SK-N-SH (cell line): ENCODE measurements at regions not wholly inside any gene's neighbourhood (a gene's known extent, or its start where the extent isn't known, plus 50 kb on each side); places are given as distances from the start of the nearest gene placed in this dataset.
"Not testable (repeated sequence)": the region's sequence is repeated elsewhere in the genome, so short reads cannot be mapped to it uniquely, and the experiment has no call there.

ENCODE experiments used
- CTCF ChIA-PET: fragments of 300-600, 350-600 bp; formaldehyde crosslinking; extraction: SDS; loops from one replicate; lab custom pipeline; 2021; lab: Yijun Ruan, JAX
- POLR2A ChIA-PET: fragments of 350-600 bp; sonication (Branson Sonifier 250); formaldehyde crosslinking; extraction: SDS; loops from one replicate; lab custom pipeline; 2020; ENCODE audit warnings: antibody characterized with exemption, inconsistent platforms; lab: Yijun Ruan, JAX
- DNase-seq: peaks from one replicate; pipeline ENCODE4 v3.0.0; 2012
- H2AFZ ChIP-seq: fragments of 200-600 bp; sonication (generic); 2 replicates; pipeline ENCODE4 v1.8.1; 2016; ENCODE audit warnings: antibody characterized with exemption, mild to moderate bottlenecking, low read depth
- H3F3A ChIP-seq: fragments of 200-600 bp; sonication (generic); replicated peaks from 2 replicates; pipeline ENCODE3; 2016; ENCODE audit warnings: antibody characterized with exemption, mild to moderate bottlenecking; ENCODE audit not compliant: insufficient read depth
- H3K27ac ChIP-seq, 2 experiments: fragments of 200-500 bp in 1 of 2; fragments of 200-600 bp in 1 of 2; sonication (Bioruptor generic) in 1 of 2; sonication (generic), shearing (Covaris generic) in 1 of 2; 2 replicates each; pipeline versions ENCODE4 v1.5.1 to v1.6.1; 2014 to 2016; ENCODE audit warnings: low read depth in 2 of 2, inconsistent platforms in 1 of 2, low read length in 1 of 2, mild to moderate bottlenecking in 1 of 2, mixed read lengths in 1 of 2
- H3K27me3 ChIP-seq: fragments of 200-600 bp; sonication (generic), shearing (Covaris generic); 2 replicates; pipeline ENCODE4 v1.6.1; 2016; ENCODE audit warnings: mixed run types; ENCODE audit not compliant: insufficient read depth
- H3K36me3 ChIP-seq, 2 experiments: fragments of 200-500 bp in 1 of 2; fragments of 200-600 bp in 1 of 2; sonication (Bioruptor generic) in 1 of 2; sonication (generic) in 1 of 2; replicated peaks in 1 of 2; 2 replicates each; pipeline versions ENCODE3 to v1.5.1; 2014 to 2016; ENCODE audit warnings: low read length in 1 of 2, mild to moderate bottlenecking in 1 of 2; ENCODE audit not compliant: insufficient read depth in 2 of 2, control insufficient read depth in 1 of 2
- H3K4me1 ChIP-seq, 2 experiments: fragments of 200-500 bp in 1 of 2; fragments of 200-600 bp in 1 of 2; sonication (Bioruptor generic) in 1 of 2; sonication (generic), shearing (Covaris generic) in 1 of 2; 2 replicates each; pipeline versions ENCODE4 v1.5.1 to v1.6.1; 2014 to 2016; ENCODE audit warnings: low read depth in 1 of 2, low read length in 1 of 2, mixed run types in 1 of 2; ENCODE audit not compliant: insufficient read depth in 2 of 2, control insufficient read depth in 1 of 2
- H3K4me2 ChIP-seq: fragments of 200-600 bp; sonication (generic), shearing (Covaris generic); 2 replicates; pipeline ENCODE4 v1.6.1; 2017; ENCODE audit warnings: mixed run types
- H3K4me3 ChIP-seq, 2 experiments: fragments of 200-500 bp in 1 of 2; fragments of 200-600 bp in 1 of 2; sonication (Bioruptor generic) in 1 of 2; sonication (generic), shearing (Covaris generic) in 1 of 2; 2 replicates each; pipeline versions ENCODE4 v1.5.1 to v1.8.1; 2014 to 2016; ENCODE audit warnings: low read depth in 2 of 2, inconsistent platforms in 1 of 2, low read length in 1 of 2, mild to moderate bottlenecking in 1 of 2, mixed read lengths in 1 of 2, moderate library complexity in 1 of 2
- H3K79me2 ChIP-seq: fragments of 200-600 bp; sonication (generic); 2 replicates; pipeline ENCODE4 v1.8.1; 2017; ENCODE audit warnings: mild to moderate bottlenecking; ENCODE audit not compliant: insufficient read depth
- H3K9ac ChIP-seq: fragments of 200-600 bp; sonication (generic); 2 replicates; pipeline ENCODE4 v1.6.1; 2017; ENCODE audit warnings: mixed run types
- H3K9me2 ChIP-seq: fragments of 200-600 bp; sonication (generic); 2 replicates; pipeline ENCODE4 v1.6.1; 2017; ENCODE audit warnings: mixed run types
- H3K9me3 ChIP-seq: fragments of 200-600 bp; sonication (generic); 2 replicates; pipeline ENCODE4 v1.6.1; 2017; ENCODE audit warnings: mixed run types, mild to moderate bottlenecking, moderate library complexity
- H4K20me1 ChIP-seq: fragments of 200-600 bp; sonication (generic); 2 replicates; pipeline ENCODE4 v1.6.1; 2017; ENCODE audit warnings: mild to moderate bottlenecking, mixed run types; ENCODE audit not compliant: insufficient read depth
- EZH2phosphoT487 ChIP-seq: fragments of 200-600 bp; sonication (generic); IDR thresholded peaks from 2 replicates; pipeline ENCODE4 v1.6.1; 2017; ENCODE audit warnings: low read depth, mixed run types, mild to moderate bottlenecking, antibody characterized with exemption, moderate library complexity, borderline replicate concordance
- MEF2A ChIP-seq: IDR thresholded peaks from 2 replicates; pipeline ENCODE4 v1.4.0; 2012; ENCODE audit warnings: low read depth, borderline replicate concordance
- MXI1 ChIP-seq: IDR thresholded peaks from 2 replicates; pipeline ENCODE4 v1.6.1; 2012; ENCODE audit warnings: mild to moderate bottlenecking, low read depth, low read length, improper control_type of control experiment
- RCOR1 ChIP-seq: fragments of 150-350 bp; IDR thresholded peaks from 2 replicates; pipeline ENCODE4 v1.6.1; 2017; ENCODE audit warnings: antibody characterized with exemption, low read length
- USF1 ChIP-seq: IDR thresholded peaks from 2 replicates; pipeline ENCODE4 v1.4.0; 2012; ENCODE audit warnings: low read depth, borderline replicate concordance
- USF2 ChIP-seq: fragments of 150-350 bp; IDR thresholded peaks from 2 replicates; pipeline ENCODE4 v1.6.1; 2017; ENCODE audit warnings: antibody characterized with exemption, low read length, low read depth, borderline replicate concordance
- YY1 ChIP-seq: IDR thresholded peaks from 2 replicates; pipeline ENCODE4 v1.4.0; 2012; ENCODE audit warnings: low read depth, mild to moderate bottlenecking
- WGBS: methylation state at CpG from one replicate; pipeline ENCODE4 v1.1.6; 2017; ENCODE audit warnings: low lambda C conversion rate; 5-methylcytosine and 5-hydroxymethylcytosine counted together

DNA sequence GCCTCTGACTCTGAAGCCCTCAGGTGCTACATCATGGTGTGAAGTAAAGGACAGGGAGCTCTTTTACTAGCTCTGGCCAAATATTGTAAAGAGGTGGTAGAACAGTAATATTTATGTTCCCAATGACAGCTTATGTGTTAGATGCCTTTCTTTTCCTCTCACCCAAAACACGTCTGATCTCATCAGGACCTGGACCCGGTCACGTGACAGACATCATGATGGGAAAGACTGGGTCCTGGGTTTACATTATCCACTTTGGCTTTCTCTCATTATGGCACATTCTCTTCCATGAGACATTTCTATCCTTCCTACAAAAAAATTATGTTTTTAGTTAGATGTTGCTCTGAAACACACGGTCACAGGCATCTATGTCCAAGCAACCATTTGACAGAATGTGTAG, 548.7 kb upstream of the CDH7 start:
- Histone ChIP-seq H3K36me3 (no peaks in the 10 kb centered on the region), H3K79me2 (no peaks in the 10 kb centered on the region), H3K9me2 (no peaks in the 10 kb centered on the region), H3K4me3 (no peak overlapping the region), H3K4me1 (no peaks in the 10 kb centered on the region), H3K27me3 (no peaks in the 10 kb centered on the region), H3K27ac (no peak overlapping the region), H2AFZ (no peak overlapping the region), H4K20me1 (no peaks in the 10 kb centered on the region), H3F3A (no peaks in the 10 kb centered on the region), H3K9me3 (no peaks in the 10 kb centered on the region), H3K9ac (no peak overlapping the region), H3K4me2 (no peak overlapping the region)
- ChIA-PET CTCF (interaction anchor here (1.1 kb wide), 1 partner anchor 8 kb away, joined by 3 read pairs; no protein-coding TSS in a partner anchor), POLR2A (no interaction called here)
- TF ChIP-seq MEF2A = no peak
- TF ChIP-seq RCOR1 = no peak
- no peak for TF ChIP-seq YY1
- WGBS = 45% methylated on average over 4 of the region's 4 CpGs
- DNase-seq = no peak

DNA sequence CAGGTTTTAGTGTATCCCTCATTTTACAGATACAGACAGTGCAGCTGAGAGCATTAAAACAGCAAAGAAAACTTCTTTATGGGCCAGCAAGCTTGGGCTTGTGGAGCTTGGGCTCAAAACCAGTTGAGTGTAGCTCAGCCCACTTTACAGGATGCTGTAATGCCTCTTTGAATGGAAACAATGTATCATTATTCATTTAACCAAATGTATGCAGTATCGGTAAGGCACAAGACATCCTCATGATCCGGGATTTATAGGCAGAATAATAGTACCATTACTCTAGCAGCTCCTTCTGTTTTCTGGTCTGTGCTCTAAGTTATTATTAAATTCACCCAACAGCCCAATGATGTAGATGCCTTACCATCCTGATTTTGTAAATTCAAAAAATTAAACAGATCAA, 575.1 kb upstream of the CDH7 start:
- no peak for DNase-seq
- Histone ChIP-seq H3K9ac (no peak overlapping the region), H3K9me2 (no peaks in the 10 kb centered on the region), H4K20me1 (no peaks in the 10 kb centered on the region), H3K79me2 (no peaks in the 10 kb centered on the region), H3K36me3 (no peaks in the 10 kb centered on the region), H3K4me2 (no peak overlapping the region), H3K27ac (no peak overlapping the region), H2AFZ (no peak overlapping the region), H3K9me3 (no peaks in the 10 kb centered on the region), H3K4me1 (no peaks in the 10 kb centered on the region), H3F3A (no peaks in the 10 kb centered on the region), H3K27me3 (no peaks in the 10 kb centered on the region), H3K4me3 (no peak overlapping the region)
- WGBS = 54% methylated on average over 2 of the region's 2 CpGs
- TF ChIP-seq USF1 (no peak), EZH2phosphoT487 (no peak), MXI1 (no peak), USF2 (no peak)
- ChIA-PET CTCF (no interaction called here), POLR2A (no interaction called here)

- H3K4me3 ChIP-seq, H3K9me3 ChIP-seq, DNase-seq, H4K20me1 ChIP-seq, H3K36me3 ChIP-seq, H3K27ac ChIP-seq, H3K27me3 ChIP-seq, H2AFZ ChIP-seq, H3K4me1 ChIP-seq, H3K79me2 ChIP-seq, H3K4me2 ChIP-seq, H3K9me2 ChIP-seq, POLR2A ChIA-PET, CTCF ChIA-PET, H3F3A ChIP-seq, H3K9ac ChIP-seq: not testable (repeated sequence)
- 64% methylated on average over 13 of the region's 13 CpGs for WGBS
Observed at GRCh38 chr18:65162086-65162485, 588.7 kb upstream of the CDH7 start.
